ENCODE measurements at regions not wholly inside any gene's neighbourhood (a gene's known extent, or its start where the extent isn't known, plus 50 kb on each side); places are given as distances from the start of the nearest gene placed in this dataset.

GRCh38 chr6:118761645-118762044 is 110.3 kb upstream of the CEP85L start:
- no peak for DNase-seq

- no peak for DNase-seq
These were observed 107.6 kb upstream of the CEP85L start for GRCh38 chr6:118758946-118759345.

- DNase-seq, result no peak
These were observed 104.7 kb upstream of the CEP85L start for GRCh38 chr6:118755941-118756646.

GRCh38 chr6:118752803-118753202 is 101.4 kb upstream of the CEP85L start:
- no peak for DNase-seq

GRCh38 chr6:118751072-118751471 is 99.7 kb upstream of the CEP85L start:
- DNase-seq, result no peak

- DNase-seq, result no peak
These were observed 98.8 kb upstream of the CEP85L start for GRCh38 chr6:118750143-118750542.

- no peak for DNase-seq
These were observed 97.1 kb upstream of the CEP85L start for GRCh38 chr6:118748311-118749062.

- DNase-seq, result no peak
These were observed 95.4 kb upstream of the CEP85L start for GRCh38 chr6:118746825-118747174.

GRCh38 chr6:118746145-118746824 is 94.9 kb upstream of the CEP85L start:
- DNase-seq, result peak; percentile 44

GRCh38 chr6:118745156-118745555 is 93.8 kb upstream of the CEP85L start:
- no peak for DNase-seq

- no peak for DNase-seq
These were observed 93.0 kb upstream of the CEP85L start for GRCh38 chr6:118744261-118744941.

- DNase-seq, result no peak
These were observed 92.4 kb upstream of the CEP85L start for GRCh38 chr6:118743746-118744145.

- DNase-seq, result no peak
These were observed 89.0 kb upstream of the CEP85L start for GRCh38 chr6:118740372-118740771.

- no peak for DNase-seq
These were observed 88.4 kb upstream of the CEP85L start for GRCh38 chr6:118739696-118740353.

- DNase-seq, result no peak
These were observed 85.0 kb upstream of the CEP85L start for GRCh38 chr6:118736440-118736839.

- no peak for DNase-seq
These were observed 83.9 kb upstream of the CEP85L start for GRCh38 chr6:118735320-118735719.

GRCh38 chr6:118725944-118726343 is 74.6 kb upstream of the CEP85L start:
- DNase-seq, result peak; percentile 57

- DNase-seq, result no peak
These were observed 72.8 kb upstream of the CEP85L start for GRCh38 chr6:118724211-118724610.

- no peak for DNase-seq
These were observed 71.7 kb upstream of the CEP85L start for GRCh38 chr6:118722829-118723813.

- no peak for DNase-seq
These were observed 68.7 kb upstream of the CEP85L start for GRCh38 chr6:118720125-118720473.

- DNase-seq, result no peak
These were observed 68.1 kb upstream of the CEP85L start for GRCh38 chr6:118719351-118720124.
